Middle frontal gyrus (tissue), 1 donor: ENCODE measurements at regions not wholly inside any gene's neighbourhood (a gene's known extent, or its start where the extent isn't known, plus 50 kb on each side); places are given as distances from the start of the nearest gene placed in this dataset.

Experiments
- DNase-seq: peaks from one replicate; pipeline ENCODE4 v3.0.0-alpha.2; 2015; ENCODE audit warnings: low spot score; ENCODE audit errors: extremely low spot score

GRCh38 chr16:50960517-50961202, 190.4 kb downstream of the SALL1 start:
- DNase-seq: no peak

GRCh38 chr16:50957056-50957455, 194.0 kb downstream of the SALL1 start:
- DNase-seq: no peak

- DNase-seq: no peak
These were observed 194.4 kb downstream of the SALL1 start for GRCh38 chr16:50956637-50957036.

GRCh38 chr16:50955311-50955710, 195.8 kb downstream of the SALL1 start:
- DNase-seq: no peak

- no peak for DNase-seq
These were observed 196.6 kb downstream of the SALL1 start for GRCh38 chr16:50954469-50954868.

GRCh38 chr16:50953290-50953689, 197.8 kb downstream of the SALL1 start:
- DNase-seq: no peak

- no peak for DNase-seq
These were observed 200.1 kb downstream of the SALL1 start for GRCh38 chr16:50950955-50951354.

- no peak for DNase-seq
These were observed 202.7 kb downstream of the SALL1 start for GRCh38 chr16:50948268-50948930.

- no peak for DNase-seq
These were observed 203.2 kb downstream of the SALL1 start for GRCh38 chr16:50947826-50948225.

GRCh38 chr16:50946606-50947005, 204.5 kb downstream of the SALL1 start:
- DNase-seq: no peak

- DNase-seq: no peak
These were observed 204.2 kb downstream of the CYLD start for GRCh38 chr16:50946098-50946497.

- no peak for DNase-seq
These were observed 203.3 kb downstream of the CYLD start for GRCh38 chr16:50945171-50945570.

GRCh38 chr16:50944436-50944835, 202.6 kb downstream of the CYLD start:
- DNase-seq: no peak

GRCh38 chr16:50944033-50944432, 202.1 kb downstream of the CYLD start:
- DNase-seq: no peak

GRCh38 chr16:50942143-50942542, 200.3 kb downstream of the CYLD start:
- DNase-seq: no peak

GRCh38 chr16:50941681-50942080, 199.8 kb downstream of the CYLD start:
- DNase-seq: no peak

GRCh38 chr16:50940275-50940854, 198.5 kb downstream of the CYLD start:
- no peak for DNase-seq

- DNase-seq: no peak
These were observed 197.5 kb downstream of the CYLD start for GRCh38 chr16:50939356-50939755.

- DNase-seq: no peak
These were observed 197.0 kb downstream of the CYLD start for GRCh38 chr16:50938932-50939331.

GRCh38 chr16:50933262-50933661, 191.4 kb downstream of the CYLD start:
- no peak for DNase-seq

- no peak for DNase-seq
These were observed 190.6 kb downstream of the CYLD start for GRCh38 chr16:50932348-50932935.

- DNase-seq: no peak
These were observed 186.2 kb downstream of the CYLD start for GRCh38 chr16:50928065-50928464.
